Smooth muscle cell (in vitro differentiated cells): ENCODE measurements at regions not wholly inside any gene's neighbourhood (a gene's known extent, or its start where the extent isn't known, plus 50 kb on each side); places are given as distances from the start of the nearest gene placed in this dataset.

ENCODE experiments used
- DNase-seq: peaks from one replicate; lab custom pipeline; 2025; ENCODE audit not compliant: unreplicated experiment; lab: John Stamatoyannopoulos, UW
- H2AFZ ChIP-seq: fragments of 200-600 bp; sonication (generic); 2 replicates; pipeline ENCODE4 v1.6.0; 2016; ENCODE audit warnings: antibody characterized with exemption, low read depth, mild to moderate bottlenecking
- H3F3A ChIP-seq: fragments of 200-600 bp; sonication (generic); 2 replicates; pipeline ENCODE4 v1.6.0; 2017; ENCODE audit warnings: antibody characterized with exemption, low read depth
- H3K27ac ChIP-seq: fragments of 200-600 bp; sonication (generic); 2 replicates; pipeline ENCODE4 v1.5.1; 2016; ENCODE audit warnings: low read depth, mild to moderate bottlenecking
- H3K27me3 ChIP-seq: fragments of 200-600 bp; sonication (generic); 2 replicates; pipeline ENCODE4 v1.6.1; 2016; ENCODE audit warnings: low read depth, mild to moderate bottlenecking
- H3K36me3 ChIP-seq: fragments of 200-600 bp; sonication (generic); 2 replicates; pipeline ENCODE4 v1.5.1; 2016; ENCODE audit warnings: low read depth
- H3K4me1 ChIP-seq: fragments of 200-600 bp; sonication (generic); 2 replicates; pipeline ENCODE4 v1.5.1; 2016; ENCODE audit warnings: low read depth
- H3K4me2 ChIP-seq: fragments of 200-600 bp; sonication (generic); 2 replicates; pipeline ENCODE4 v1.6.0; 2016; ENCODE audit warnings: mild to moderate bottlenecking
- H3K4me3 ChIP-seq: fragments of 200-600 bp; sonication (generic); 2 replicates; pipeline ENCODE4 v1.5.1; 2016; ENCODE audit warnings: mild to moderate bottlenecking
- H3K79me2 ChIP-seq: fragments of 200-600 bp; sonication (generic); 2 replicates; pipeline ENCODE4 v1.6.0; 2016; ENCODE audit warnings: low read depth, mild to moderate bottlenecking
- H3K9ac ChIP-seq: fragments of 200-600 bp; sonication (generic); 2 replicates; pipeline ENCODE4 v1.6.0; 2016; ENCODE audit warnings: low read depth
- H3K9me3 ChIP-seq: fragments of 200-600 bp; sonication (generic); replicated peaks from 2 replicates; pipeline ENCODE4 v1.5.1; 2016; ENCODE audit warnings: low read depth
- H4K20me1 ChIP-seq: fragments of 200-600 bp; sonication (generic); 2 replicates; pipeline ENCODE4 v1.6.0; 2016; ENCODE audit warnings: low read depth
- WGBS: methylation state at CpG from one replicate; pipeline ENCODE4 v1.1.7; 2016; ENCODE audit warnings: low lambda C conversion rate; 5-methylcytosine and 5-hydroxymethylcytosine counted together
- TF ChIP-seq, protein P1 (sequence below): fragments of 200-600 bp; sonication (generic); IDR thresholded peaks from 2 replicates; pipeline ENCODE4 v1.5.1; 2017; ENCODE audit warnings: borderline replicate concordance, mild to moderate bottlenecking, antibody characterized with exemption; ENCODE audit not compliant: insufficient read depth, poor library complexity, severe bottlenecking

GRCh38 chr13:64197232-64197631 lies 2781.6 kb upstream of the PCDH20 start:
- Histone ChIP-seq H3K36me3 (no peaks in the 10 kb centered on the region), H3K9me3 (no peaks in the 10 kb centered on the region), H3K4me1 (no peaks in the 10 kb centered on the region), H3K27me3 (no peaks in the 10 kb centered on the region), H4K20me1 (no peaks in the 10 kb centered on the region), H2AFZ (no peak overlapping the region), H3K4me3 (no peak overlapping the region), H3K4me2 (no peak overlapping the region), H3K9ac (no peak overlapping the region), H3K79me2 (no peaks in the 10 kb centered on the region), H3F3A (no peaks in the 10 kb centered on the region), H3K27ac (no peak overlapping the region)
- TF ChIP-seq, protein P1, sequence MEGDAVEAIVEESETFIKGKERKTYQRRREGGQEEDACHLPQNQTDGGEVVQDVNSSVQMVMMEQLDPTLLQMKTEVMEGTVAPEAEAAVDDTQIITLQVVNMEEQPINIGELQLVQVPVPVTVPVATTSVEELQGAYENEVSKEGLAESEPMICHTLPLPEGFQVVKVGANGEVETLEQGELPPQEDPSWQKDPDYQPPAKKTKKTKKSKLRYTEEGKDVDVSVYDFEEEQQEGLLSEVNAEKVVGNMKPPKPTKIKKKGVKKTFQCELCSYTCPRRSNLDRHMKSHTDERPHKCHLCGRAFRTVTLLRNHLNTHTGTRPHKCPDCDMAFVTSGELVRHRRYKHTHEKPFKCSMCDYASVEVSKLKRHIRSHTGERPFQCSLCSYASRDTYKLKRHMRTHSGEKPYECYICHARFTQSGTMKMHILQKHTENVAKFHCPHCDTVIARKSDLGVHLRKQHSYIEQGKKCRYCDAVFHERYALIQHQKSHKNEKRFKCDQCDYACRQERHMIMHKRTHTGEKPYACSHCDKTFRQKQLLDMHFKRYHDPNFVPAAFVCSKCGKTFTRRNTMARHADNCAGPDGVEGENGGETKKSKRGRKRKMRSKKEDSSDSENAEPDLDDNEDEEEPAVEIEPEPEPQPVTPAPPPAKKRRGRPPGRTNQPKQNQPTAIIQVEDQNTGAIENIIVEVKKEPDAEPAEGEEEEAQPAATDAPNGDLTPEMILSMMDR, result no peak
- no peak for DNase-seq

DNA sequence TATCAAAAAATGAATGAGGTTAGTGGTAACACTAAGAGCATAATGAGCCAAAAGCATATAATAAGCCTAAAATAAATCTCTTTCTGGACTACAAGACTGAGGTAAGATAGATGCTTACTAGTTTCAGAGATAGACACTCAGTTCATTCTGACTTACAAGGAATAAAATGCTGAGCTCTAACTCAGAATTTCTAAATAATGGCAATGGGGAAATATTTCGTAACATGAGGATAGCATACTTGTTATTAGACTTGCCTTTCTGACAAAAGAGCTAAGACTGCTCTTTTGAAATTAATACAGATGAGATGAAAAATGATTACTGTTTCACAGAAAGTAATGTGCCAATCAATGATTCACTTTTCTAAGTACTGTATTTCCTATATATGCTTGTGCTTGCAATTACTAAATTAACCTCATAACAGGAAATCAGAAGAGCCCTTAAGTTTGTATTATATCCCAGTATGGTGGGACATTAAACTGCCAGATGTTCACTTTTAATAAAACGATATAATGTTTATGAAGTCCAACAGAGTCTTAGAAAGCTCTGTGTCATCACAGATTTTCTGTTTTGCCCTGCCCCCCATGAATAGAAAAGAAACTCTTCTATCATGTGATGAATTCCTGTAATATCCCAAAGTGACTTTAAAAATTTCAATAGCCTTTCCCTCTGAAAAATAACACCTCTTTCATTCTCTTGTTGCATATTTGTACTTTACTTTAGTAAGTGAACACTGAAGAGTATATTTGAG lies 2771.0 kb upstream of the PCDH20 start:
- no peak overlapping the region for H3K4me3 ChIP-seq
- H3K9ac ChIP-seq, result no peak overlapping the region
- 58% methylated on average over 2 of the region's 2 CpGs for WGBS
- no peak overlapping the region for H2AFZ ChIP-seq
- H3K27me3 ChIP-seq, result peaks cover 5% of the 10 kb centered on the region
- H3K36me3 ChIP-seq, result no peaks in the 10 kb centered on the region
- H4K20me1 ChIP-seq, result no peaks in the 10 kb centered on the region
- no peak for DNase-seq
- no peak overlapping the region for H3K4me2 ChIP-seq
- TF ChIP-seq, protein P1, result no peak
- no peaks in the 10 kb centered on the region for H3K79me2 ChIP-seq
- H3K4me1 ChIP-seq, result no peaks in the 10 kb centered on the region
- H3F3A ChIP-seq, result no peaks in the 10 kb centered on the region
- no peak overlapping the region for H3K27ac ChIP-seq
- no peaks in the 10 kb centered on the region for H3K9me3 ChIP-seq

DNA sequence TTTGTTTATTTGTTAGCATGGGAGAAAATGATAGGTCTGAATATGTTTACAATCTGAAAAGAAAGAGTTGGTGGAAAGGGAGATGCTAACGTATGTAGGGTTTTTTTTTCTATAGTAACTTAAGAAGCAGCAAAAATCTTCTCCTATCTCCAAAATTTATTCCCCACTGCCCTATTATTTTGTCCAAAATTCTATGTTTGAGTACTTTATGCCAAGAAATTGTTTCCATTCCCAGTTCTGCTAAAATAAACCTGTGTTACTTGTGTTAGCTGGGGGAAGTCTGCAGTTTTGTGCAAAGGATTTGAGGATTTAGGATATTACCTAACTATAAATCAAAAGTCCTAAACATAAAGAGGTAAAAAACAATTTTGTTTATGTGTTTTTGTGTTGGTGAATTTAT lies 2770.4 kb upstream of the PCDH20 start:
- TF ChIP-seq, protein P1, result no peak
- no peaks in the 10 kb centered on the region for H3K36me3 ChIP-seq
- H3K27ac ChIP-seq, result no peak overlapping the region
- no peaks in the 10 kb centered on the region for H3K79me2 ChIP-seq
- H4K20me1 ChIP-seq, result no peaks in the 10 kb centered on the region
- DNase-seq, result no peak
- H3K4me2 ChIP-seq, result no peak overlapping the region
- WGBS, result 89% methylated on average over 1 of the region's 1 CpG
- peaks cover 5% of the 10 kb centered on the region for H3K27me3 ChIP-seq
- H3K4me1 ChIP-seq, result no peaks in the 10 kb centered on the region
- H3F3A ChIP-seq, result no peaks in the 10 kb centered on the region
- no peak overlapping the region for H2AFZ ChIP-seq
- no peak overlapping the region for H3K4me3 ChIP-seq
- no peak overlapping the region for H3K9ac ChIP-seq
- no peaks in the 10 kb centered on the region for H3K9me3 ChIP-seq

GRCh38 chr13:64180756-64181155 lies 2765.1 kb upstream of the PCDH20 start:
- TF ChIP-seq, protein P1, result no peak
- WGBS, result 96% methylated on average over 2 of the region's 2 CpGs

More at GRCh38 chr13:64180756-64181155, 2765.1 kb upstream of the PCDH20 start:
- H4K20me1 ChIP-seq, result no peaks in the 10 kb centered on the region
- no peaks in the 10 kb centered on the region for H3K36me3 ChIP-seq
- H3K9me3 ChIP-seq, result no peaks in the 10 kb centered on the region
- no peak overlapping the region for H3K4me3 ChIP-seq
- DNase-seq, result no peak
- H3K79me2 ChIP-seq, result no peaks in the 10 kb centered on the region
- H3K9ac ChIP-seq, result no peak overlapping the region
- no peaks in the 10 kb centered on the region for H3K4me1 ChIP-seq
- no peak overlapping the region for H3K27ac ChIP-seq
- H3K27me3 ChIP-seq, result no peaks in the 10 kb centered on the region
- no peaks in the 10 kb centered on the region for H3F3A ChIP-seq
- H2AFZ ChIP-seq, result no peak overlapping the region
- H3K4me2 ChIP-seq, result no peak overlapping the region
